Tibial nerve (tissue), 4 donors: ENCODE measurements at regions not wholly inside any gene's neighbourhood (a gene's known extent, or its start where the extent isn't known, plus 50 kb on each side); places are given as distances from the start of the nearest gene placed in this dataset.

ENCODE experiments used
- EP300 ChIP-seq, 2 donors: sonication (generic); formaldehyde crosslinking; IDR thresholded peaks; one replicate each; pipeline ENCODE4 v1.6.1; 2017; ENCODE audit warnings: antibody characterized with exemption in 2 of 2, mild to moderate bottlenecking in 1 of 2
- POLR2A ChIP-seq, 2 donors: fragments of 450-650 bp; IDR thresholded peaks; one replicate each; pipeline ENCODE4 v1.6.1; 2017; ENCODE audit warnings: antibody characterized with exemption in 2 of 2, mild to moderate bottlenecking in 2 of 2, moderate library complexity in 2 of 2
- TF ChIP-seq, protein P1 (sequence below), 5 experiments: fragments of 200-600 bp in 3 of 5; fragments of 450-650 bp in 2 of 5; sonication (generic) in 3 of 5; IDR thresholded peaks; one replicate each; pipeline ENCODE4 v1.5.1; 2016 to 2019; ENCODE audit warnings: antibody characterized with exemption in 5 of 5, mild to moderate bottlenecking in 3 of 5, moderate library complexity in 2 of 5

DNA sequence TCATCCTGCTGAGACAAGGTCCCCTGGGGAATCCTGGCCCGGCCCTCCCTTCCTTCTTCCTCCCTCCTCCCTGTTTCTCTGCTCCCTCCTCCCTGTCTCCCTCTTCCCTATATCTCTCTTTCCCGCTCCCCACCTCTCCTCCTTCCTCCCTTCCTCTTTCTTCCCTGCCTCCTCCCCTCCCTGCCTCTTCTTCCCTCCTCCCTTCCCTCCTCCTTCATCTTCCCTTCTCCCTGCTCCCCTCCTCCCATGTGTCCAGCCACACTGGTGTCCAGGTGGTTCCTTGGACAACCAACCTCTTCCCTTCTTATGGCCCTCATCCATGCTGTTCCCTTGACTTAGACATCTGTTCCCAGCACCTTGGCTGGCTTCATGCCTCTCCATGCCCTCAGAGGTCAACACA, 258.1 kb downstream of the MN1 start:
- TF ChIP-seq, protein P1, sequence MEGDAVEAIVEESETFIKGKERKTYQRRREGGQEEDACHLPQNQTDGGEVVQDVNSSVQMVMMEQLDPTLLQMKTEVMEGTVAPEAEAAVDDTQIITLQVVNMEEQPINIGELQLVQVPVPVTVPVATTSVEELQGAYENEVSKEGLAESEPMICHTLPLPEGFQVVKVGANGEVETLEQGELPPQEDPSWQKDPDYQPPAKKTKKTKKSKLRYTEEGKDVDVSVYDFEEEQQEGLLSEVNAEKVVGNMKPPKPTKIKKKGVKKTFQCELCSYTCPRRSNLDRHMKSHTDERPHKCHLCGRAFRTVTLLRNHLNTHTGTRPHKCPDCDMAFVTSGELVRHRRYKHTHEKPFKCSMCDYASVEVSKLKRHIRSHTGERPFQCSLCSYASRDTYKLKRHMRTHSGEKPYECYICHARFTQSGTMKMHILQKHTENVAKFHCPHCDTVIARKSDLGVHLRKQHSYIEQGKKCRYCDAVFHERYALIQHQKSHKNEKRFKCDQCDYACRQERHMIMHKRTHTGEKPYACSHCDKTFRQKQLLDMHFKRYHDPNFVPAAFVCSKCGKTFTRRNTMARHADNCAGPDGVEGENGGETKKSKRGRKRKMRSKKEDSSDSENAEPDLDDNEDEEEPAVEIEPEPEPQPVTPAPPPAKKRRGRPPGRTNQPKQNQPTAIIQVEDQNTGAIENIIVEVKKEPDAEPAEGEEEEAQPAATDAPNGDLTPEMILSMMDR (IDR thresholded peaks at IDR 0.05): no peak
- no peak for TF ChIP-seq POLR2A (IDR thresholded peaks at IDR 0.05)
- no peak for TF ChIP-seq EP300 (IDR thresholded peaks at IDR 0.05)
